HEK293 (cell line): ENCODE measurements at regions not wholly inside any gene's neighbourhood (a gene's known extent, or its start where the extent isn't known, plus 50 kb on each side); places are given as distances from the start of the nearest gene placed in this dataset.
"Not testable (repeated sequence)": the region's sequence is repeated elsewhere in the genome, so short reads cannot be mapped to it uniquely, and the experiment has no call there.

Experiments used
- CTCF ChIA-PET: fragments of 350-600 bp; formaldehyde crosslinking; extraction: SDS; loops from one replicate; lab custom pipeline; 2021; ENCODE audit warnings: antibody characterized with exemption; lab: Yijun Ruan, JAX
- POLR2A ChIA-PET: fragments of 300-600 bp; formaldehyde crosslinking; extraction: SDS; loops from one replicate; lab custom pipeline; 2020; ENCODE audit warnings: antibody characterized with exemption, inconsistent platforms; lab: Yijun Ruan, JAX
- H3K27ac ChIP-seq: fragments of 200-500 bp; sonication (Bioruptor generic); 2 replicates; pipeline ENCODE4 v1.5.1; 2014; ENCODE audit warnings: low read depth, low read length, control low read depth, inconsistent platforms; ENCODE audit errors: extremely low read depth
- H3K36me3 ChIP-seq, 2 experiments: fragments of 200-500 bp in 1 of 2; sonication (Bioruptor generic) in 1 of 2; 1 replicate in 1 of 2; 2 replicates in 1 of 2; pipeline ENCODE4 v1.5.1; 2014 to 2017; ENCODE audit warnings: inconsistent platforms in 2 of 2, low read length in 2 of 2; ENCODE audit not compliant: control insufficient read depth in 2 of 2, insufficient read depth in 1 of 2
- H3K4me1 ChIP-seq: fragments of 200-500 bp; sonication (Bioruptor generic); 2 replicates; pipeline ENCODE4 v1.5.1; 2014; ENCODE audit warnings: mild to moderate bottlenecking, low read length, inconsistent platforms; ENCODE audit not compliant: control insufficient read depth, insufficient read depth
- H3K4me3 ChIP-seq: 2 replicates; pipeline ENCODE4 v1.5.1; 2011; ENCODE audit warnings: low read depth, mild to moderate bottlenecking, control low read depth, low read length, moderate library complexity
- H3K9me3 ChIP-seq: fragments of 200-500 bp; sonication (Bioruptor generic); 2 replicates; pipeline ENCODE4 v1.5.1; 2014; ENCODE audit warnings: low read depth, low read length, inconsistent platforms; ENCODE audit not compliant: control insufficient read depth, insufficient read depth
- GLI2 ChIP-seq: fragments of 450-650 bp; formaldehyde crosslinking; IDR thresholded peaks from 2 replicates; pipeline ENCODE4; 2017; ENCODE audit warnings: missing biosample characterization, missing genetic modification characterization, low read depth, borderline replicate concordance
- MYNN ChIP-seq: fragments of 450-650 bp; formaldehyde crosslinking; IDR thresholded peaks from 2 replicates; pipeline ENCODE4 v1.5.1; 2016; ENCODE audit warnings: missing biosample characterization, missing genetic modification characterization, borderline replicate concordance
- TCF7L2 ChIP-seq: IDR thresholded peaks from 2 replicates; pipeline ENCODE4 v1.6.1; 2011; ENCODE audit warnings: low read depth, mild to moderate bottlenecking, inconsistent platforms, low read length, moderate library complexity, borderline replicate concordance
- ZBTB1 ChIP-seq: fragments of 450-650 bp; formaldehyde crosslinking; IDR thresholded peaks from 2 replicates; pipeline ENCODE4 v1.5.1; 2016; ENCODE audit warnings: missing biosample characterization, missing genetic modification characterization
- ZFHX2 ChIP-seq: fragments of 450-650 bp; formaldehyde crosslinking; conservative IDR thresholded peaks from 2 replicates; pipeline ENCODE4 v1.5.1; 2016; ENCODE audit warnings: missing biosample characterization, missing genetic modification characterization
- ZFP37 ChIP-seq: fragments of 450-650 bp; formaldehyde crosslinking; IDR thresholded peaks from 2 replicates; pipeline ENCODE4 v1.5.1; 2016; ENCODE audit warnings: missing biosample characterization, missing genetic modification characterization
- ZFP41 ChIP-seq: fragments of 450-650 bp; formaldehyde crosslinking; IDR thresholded peaks from 2 replicates; pipeline ENCODE4 v1.5.1; 2016; ENCODE audit warnings: missing biosample characterization, missing genetic modification characterization, borderline replicate concordance
- ZNF133 ChIP-seq: fragments of 450-650 bp; formaldehyde crosslinking; IDR thresholded peaks from 2 replicates; pipeline ENCODE4 v1.5.1; 2016; ENCODE audit warnings: missing biosample characterization, missing genetic modification characterization
- ZNF146 ChIP-seq: fragments of 450-650 bp; formaldehyde crosslinking; IDR thresholded peaks from 2 replicates; pipeline ENCODE4 v1.5.1; 2016; ENCODE audit warnings: missing biosample characterization, missing genetic modification characterization
- ZNF23 ChIP-seq: fragments of 450-650 bp; formaldehyde crosslinking; IDR thresholded peaks from 2 replicates; pipeline ENCODE4 v1.5.1; 2016; ENCODE audit warnings: missing biosample characterization, missing genetic modification characterization, borderline replicate concordance
- ZNF274 ChIP-seq, 2 experiments: fragments of 200-500 bp in 1 of 2; fragments of 450-650 bp in 1 of 2; sonication (Bioruptor generic) in 1 of 2; formaldehyde crosslinking in 1 of 2; IDR thresholded peaks; 2 replicates each; pipeline versions ENCODE4 v1.5.1 to v1.6.1; 2014 to 2016; ENCODE audit warnings: borderline replicate concordance in 1 of 2, inconsistent platforms in 1 of 2, low read length in 1 of 2, missing biosample characterization in 1 of 2, missing genetic modification characterization in 1 of 2
- ZNF548 ChIP-seq: fragments of 450-650 bp; formaldehyde crosslinking; IDR thresholded peaks from 2 replicates; pipeline ENCODE4 v1.5.1; 2016; ENCODE audit warnings: missing biosample characterization, missing genetic modification characterization
- ZNF626 ChIP-seq: fragments of 450-650 bp; sonication (Bioruptor Pico); formaldehyde crosslinking; IDR thresholded peaks from 2 replicates; pipeline ENCODE4 v1.5.1; 2018; ENCODE audit warnings: missing biosample characterization, missing genetic modification characterization, inconsistent platforms
- ZNF629 ChIP-seq: fragments of 450-650 bp; formaldehyde crosslinking; IDR thresholded peaks from 2 replicates; pipeline ENCODE4 v1.5.1; 2017; ENCODE audit warnings: missing biosample characterization, missing genetic modification characterization
- ZNF747 ChIP-seq: fragments of 450-650 bp; formaldehyde crosslinking; IDR thresholded peaks from 2 replicates; pipeline ENCODE4 v1.5.1; 2016; ENCODE audit warnings: missing biosample characterization, missing genetic modification characterization
- ZNF843 ChIP-seq: fragments of 450-650 bp; formaldehyde crosslinking; IDR thresholded peaks from 2 replicates; pipeline ENCODE4 v1.5.1; 2016; ENCODE audit warnings: missing biosample characterization, missing genetic modification characterization
- ZSCAN16 ChIP-seq: fragments of 450-650 bp; formaldehyde crosslinking; IDR thresholded peaks from 2 replicates; pipeline ENCODE4 v1.5.1; 2016; ENCODE audit warnings: missing biosample characterization, missing genetic modification characterization
- TF ChIP-seq, protein P1 (sequence below): fragments of 450-650 bp; formaldehyde crosslinking; IDR thresholded peaks from 2 replicates; pipeline ENCODE4 v1.5.1; 2016; ENCODE audit warnings: missing biosample characterization, missing genetic modification characterization
- TF ChIP-seq, protein P2 (sequence below): fragments of 450-650 bp; formaldehyde crosslinking; IDR thresholded peaks from 2 replicates; pipeline ENCODE4 v1.5.1; 2016; ENCODE audit warnings: missing biosample characterization, missing genetic modification characterization
- TF ChIP-seq, protein P3 (sequence below): fragments of 450-650 bp; formaldehyde crosslinking; IDR thresholded peaks from 2 replicates; pipeline ENCODE4 v1.5.1; 2016; ENCODE audit warnings: missing biosample characterization, missing genetic modification characterization
- TF ChIP-seq, protein P4 (sequence below): fragments of 450-650 bp; formaldehyde crosslinking; IDR thresholded peaks from 2 replicates; pipeline ENCODE4 v1.5.1; 2016; ENCODE audit warnings: missing biosample characterization, missing genetic modification characterization
- TF ChIP-seq, protein P5 (sequence below): fragments of 450-650 bp; formaldehyde crosslinking; IDR thresholded peaks from 2 replicates; pipeline ENCODE4 v1.5.1; 2016; ENCODE audit warnings: missing biosample characterization, missing genetic modification characterization

DNA sequence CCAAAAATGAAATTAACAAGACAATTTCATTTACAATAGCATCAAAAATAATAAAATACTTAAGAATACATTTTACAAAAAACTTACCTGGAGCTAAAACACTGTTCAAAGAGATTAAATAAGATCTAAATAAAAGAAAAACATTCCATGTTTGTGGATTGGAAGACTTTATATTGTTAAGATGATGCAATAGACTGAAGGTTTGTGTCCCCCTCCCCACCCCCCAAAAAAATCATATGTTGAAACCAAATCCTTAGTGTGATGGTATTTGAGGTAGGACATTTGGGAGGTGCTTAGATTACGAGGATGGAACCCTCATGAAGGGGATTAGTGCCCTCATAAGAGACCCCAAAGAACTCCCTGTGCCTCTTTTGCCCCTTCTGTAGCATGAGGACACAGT lies 117.6 kb downstream of the ZNF467 start (continued):
- TF ChIP-seq, protein P1, sequence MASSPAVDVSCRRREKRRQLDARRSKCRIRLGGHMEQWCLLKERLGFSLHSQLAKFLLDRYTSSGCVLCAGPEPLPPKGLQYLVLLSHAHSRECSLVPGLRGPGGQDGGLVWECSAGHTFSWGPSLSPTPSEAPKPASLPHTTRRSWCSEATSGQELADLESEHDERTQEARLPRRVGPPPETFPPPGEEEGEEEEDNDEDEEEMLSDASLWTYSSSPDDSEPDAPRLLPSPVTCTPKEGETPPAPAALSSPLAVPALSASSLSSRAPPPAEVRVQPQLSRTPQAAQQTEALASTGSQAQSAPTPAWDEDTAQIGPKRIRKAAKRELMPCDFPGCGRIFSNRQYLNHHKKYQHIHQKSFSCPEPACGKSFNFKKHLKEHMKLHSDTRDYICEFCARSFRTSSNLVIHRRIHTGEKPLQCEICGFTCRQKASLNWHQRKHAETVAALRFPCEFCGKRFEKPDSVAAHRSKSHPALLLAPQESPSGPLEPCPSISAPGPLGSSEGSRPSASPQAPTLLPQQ = no peak
- TF ChIP-seq ZBTB1 (no peak), GLI2 (tag by site-specific recombination) (no peak), ZFP41 (tag by site-specific recombination) (no peak), ZNF548 (tag by site-specific recombination) (no peak), TCF7L2 (no peak)
- TF ChIP-seq, protein P2, sequence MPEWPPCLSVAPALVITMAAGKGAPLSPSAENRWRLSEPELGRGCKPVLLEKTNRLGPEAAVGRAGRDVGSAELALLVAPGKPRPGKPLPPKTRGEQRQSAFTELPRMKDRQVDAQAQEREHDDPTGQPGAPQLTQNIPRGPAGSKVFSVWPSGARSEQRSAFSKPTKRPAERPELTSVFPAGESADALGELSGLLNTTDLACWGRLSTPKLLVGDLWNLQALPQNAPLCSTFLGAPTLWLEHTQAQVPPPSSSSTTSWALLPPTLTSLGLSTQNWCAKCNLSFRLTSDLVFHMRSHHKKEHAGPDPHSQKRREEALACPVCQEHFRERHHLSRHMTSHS (tag by site-specific recombination) = no peak

DNA sequence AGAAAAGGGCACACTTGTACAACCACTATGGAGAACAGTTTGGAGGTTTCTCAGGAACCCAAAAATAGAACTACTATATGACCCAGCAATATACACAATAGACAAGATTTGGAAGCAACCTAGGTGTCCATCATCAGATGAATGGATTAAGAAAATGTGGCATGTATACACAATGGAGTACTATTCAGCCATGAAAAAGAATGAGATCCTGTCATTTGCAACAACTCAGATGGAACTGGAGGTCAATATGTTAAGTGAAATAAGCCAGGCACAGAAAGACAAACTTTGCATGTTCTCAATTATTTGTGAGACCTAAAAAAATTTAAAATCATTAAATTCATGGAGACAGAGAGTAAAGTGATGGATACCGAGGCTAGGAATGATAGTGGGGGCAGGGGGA lies 118.8 kb downstream of the ZNF467 start:
- TF ChIP-seq ZNF146 (tag by site-specific recombination) (peak; percentile 69; the same call in 1 of the 2 replicates), ZFP37 (tag by site-specific recombination) (no peak), ZNF626 (tag by site-specific recombination) (no peak), ZNF274 (IDR thresholded peaks at IDR 0.05; ENCODE audit: low read length) (no peak), ZNF274 (tag by site-specific recombination; IDR thresholded peaks at IDR 0.05; ENCODE audit: borderline replicate concordance) (no peak)
- ChIA-PET POLR2A (interaction anchor here (0.6 kb wide), 1 partner anchor 269 kb away, joined by 3 read pairs; no protein-coding TSS in a partner anchor), CTCF (interaction anchor here (2.6 kb wide), 1 partner anchor 8 kb away, joined by 14 read pairs; no protein-coding TSS in a partner anchor)
- Histone ChIP-seq H3K4me3 (no peak overlapping the region), H3K4me1 (no peaks in the 10 kb centered on the region), H3K36me3 (no peaks in the 10 kb centered on the region), H3K9me3 (no peaks in the 10 kb centered on the region), H3K27ac (no peak overlapping the region)

DNA sequence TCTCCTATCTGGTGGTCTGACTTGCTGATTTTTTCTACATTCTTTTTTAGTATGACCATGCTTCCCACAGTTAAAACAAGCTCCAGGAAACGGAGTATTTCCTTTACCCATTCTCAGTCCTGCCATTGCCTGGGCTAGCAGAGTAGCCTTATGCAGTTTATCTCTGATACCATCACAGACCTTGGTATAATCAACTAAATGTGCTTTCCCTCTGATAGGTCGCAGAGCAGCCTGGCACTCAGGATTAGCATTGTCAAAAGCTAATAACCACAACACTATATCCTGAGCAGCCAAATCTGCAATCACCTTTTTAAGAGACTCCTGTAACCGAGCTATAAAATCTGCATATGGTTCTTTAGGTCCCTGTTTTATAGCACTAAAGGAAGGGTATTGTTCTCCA lies 123.2 kb downstream of the ZNF467 start:
- CTCF ChIA-PET = interaction anchor here (2.9 kb wide), 1 partner anchor 11 kb away, joined by 24 read pairs; no protein-coding TSS in a partner anchor
- H3K4me3 ChIP-seq = not testable (repeated sequence)

DNA sequence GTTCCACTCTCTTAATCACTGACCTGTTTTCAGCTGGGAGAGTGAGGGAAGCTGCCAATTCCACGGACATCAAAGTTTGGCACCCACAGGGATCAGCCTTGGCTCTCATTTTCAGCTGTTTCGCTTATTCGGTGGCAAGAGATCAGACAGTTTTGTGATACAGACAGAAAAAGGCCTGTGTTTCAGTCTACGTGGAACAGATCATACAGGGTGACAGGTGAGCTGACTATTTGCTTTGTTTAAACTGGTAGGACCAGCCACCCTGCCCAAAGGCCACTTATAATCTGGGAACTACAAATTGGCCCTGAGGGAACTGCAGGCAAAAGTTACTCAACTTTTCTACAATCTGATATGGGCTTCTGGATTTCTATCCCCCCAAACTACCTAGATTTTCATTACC lies 128.6 kb downstream of the ZNF467 start:
- Histone ChIP-seq H3K4me1 (no peaks in the 10 kb centered on the region), H3K36me3 (no peaks in the 10 kb centered on the region), H3K9me3 (no peaks in the 10 kb centered on the region), H3K4me3 (no peak overlapping the region), H3K27ac (no peak overlapping the region)
- ChIA-PET POLR2A (interaction anchor here (1.0 kb wide), 1 partner anchor 9 kb away, joined by 4 read pairs; no protein-coding TSS in a partner anchor), CTCF (interaction anchor here (2.0 to 4.3 kb wide), 2 partner anchors 18 to 19 kb away, joined by 5 to 25 read pairs; no protein-coding TSS in a partner anchor)
- TF ChIP-seq ZNF747 = no peak
- TF ChIP-seq, protein P3, sequence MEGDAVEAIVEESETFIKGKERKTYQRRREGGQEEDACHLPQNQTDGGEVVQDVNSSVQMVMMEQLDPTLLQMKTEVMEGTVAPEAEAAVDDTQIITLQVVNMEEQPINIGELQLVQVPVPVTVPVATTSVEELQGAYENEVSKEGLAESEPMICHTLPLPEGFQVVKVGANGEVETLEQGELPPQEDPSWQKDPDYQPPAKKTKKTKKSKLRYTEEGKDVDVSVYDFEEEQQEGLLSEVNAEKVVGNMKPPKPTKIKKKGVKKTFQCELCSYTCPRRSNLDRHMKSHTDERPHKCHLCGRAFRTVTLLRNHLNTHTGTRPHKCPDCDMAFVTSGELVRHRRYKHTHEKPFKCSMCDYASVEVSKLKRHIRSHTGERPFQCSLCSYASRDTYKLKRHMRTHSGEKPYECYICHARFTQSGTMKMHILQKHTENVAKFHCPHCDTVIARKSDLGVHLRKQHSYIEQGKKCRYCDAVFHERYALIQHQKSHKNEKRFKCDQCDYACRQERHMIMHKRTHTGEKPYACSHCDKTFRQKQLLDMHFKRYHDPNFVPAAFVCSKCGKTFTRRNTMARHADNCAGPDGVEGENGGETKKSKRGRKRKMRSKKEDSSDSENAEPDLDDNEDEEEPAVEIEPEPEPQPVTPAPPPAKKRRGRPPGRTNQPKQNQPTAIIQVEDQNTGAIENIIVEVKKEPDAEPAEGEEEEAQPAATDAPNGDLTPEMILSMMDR (tag by site-specific recombination) = no peak
- TF ChIP-seq, protein P4, sequence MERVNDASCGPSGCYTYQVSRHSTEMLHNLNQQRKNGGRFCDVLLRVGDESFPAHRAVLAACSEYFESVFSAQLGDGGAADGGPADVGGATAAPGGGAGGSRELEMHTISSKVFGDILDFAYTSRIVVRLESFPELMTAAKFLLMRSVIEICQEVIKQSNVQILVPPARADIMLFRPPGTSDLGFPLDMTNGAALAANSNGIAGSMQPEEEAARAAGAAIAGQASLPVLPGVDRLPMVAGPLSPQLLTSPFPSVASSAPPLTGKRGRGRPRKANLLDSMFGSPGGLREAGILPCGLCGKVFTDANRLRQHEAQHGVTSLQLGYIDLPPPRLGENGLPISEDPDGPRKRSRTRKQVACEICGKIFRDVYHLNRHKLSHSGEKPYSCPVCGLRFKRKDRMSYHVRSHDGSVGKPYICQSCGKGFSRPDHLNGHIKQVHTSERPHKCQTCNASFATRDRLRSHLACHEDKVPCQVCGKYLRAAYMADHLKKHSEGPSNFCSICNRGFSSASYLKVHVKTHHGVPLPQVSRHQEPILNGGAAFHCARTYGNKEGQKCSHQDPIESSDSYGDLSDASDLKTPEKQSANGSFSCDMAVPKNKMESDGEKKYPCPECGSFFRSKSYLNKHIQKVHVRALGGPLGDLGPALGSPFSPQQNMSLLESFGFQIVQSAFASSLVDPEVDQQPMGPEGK (tag by site-specific recombination) = no peak
- TF ChIP-seq ZNF629 (tag by site-specific recombination) = no peak
- no peak for TF ChIP-seq MYNN (tag by site-specific recombination)
- TF ChIP-seq ZSCAN16 (tag by site-specific recombination) = no peak
- TF ChIP-seq ZNF843 (tag by site-specific recombination) = no peak
- TF ChIP-seq, protein P5, sequence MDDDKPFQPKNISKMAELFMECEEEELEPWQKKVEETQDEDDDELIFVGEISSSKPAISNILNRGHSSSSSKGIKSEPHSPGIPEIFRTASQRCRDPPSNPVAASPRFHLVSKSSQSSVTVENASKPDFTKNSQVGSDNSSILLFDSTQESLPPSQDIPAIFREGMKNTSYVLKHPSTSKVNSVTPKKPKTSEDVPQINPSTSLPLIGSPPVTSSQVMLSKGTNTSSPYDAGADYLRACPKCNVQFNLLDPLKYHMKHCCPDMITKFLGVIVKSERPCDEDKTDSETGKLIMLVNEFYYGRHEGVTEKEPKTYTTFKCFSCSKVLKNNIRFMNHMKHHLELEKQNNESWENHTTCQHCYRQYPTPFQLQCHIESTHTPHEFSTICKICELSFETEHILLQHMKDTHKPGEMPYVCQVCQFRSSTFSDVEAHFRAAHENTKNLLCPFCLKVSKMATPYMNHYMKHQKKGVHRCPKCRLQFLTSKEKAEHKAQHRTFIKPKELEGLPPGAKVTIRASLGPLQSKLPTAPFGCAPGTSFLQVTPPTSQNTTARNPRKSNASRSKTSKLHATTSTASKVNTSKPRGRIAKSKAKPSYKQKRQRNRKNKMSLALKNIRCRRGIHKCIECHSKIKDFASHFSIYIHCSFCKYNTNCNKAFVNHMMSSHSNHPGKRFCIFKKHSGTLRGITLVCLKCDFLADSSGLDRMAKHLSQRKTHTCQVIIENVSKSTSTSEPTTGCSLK = no peak
- no peak for TF ChIP-seq ZFHX2 (tag by site-specific recombination)
- no peak for TF ChIP-seq ZNF133 (tag by site-specific recombination)
- TF ChIP-seq ZNF23 (tag by site-specific recombination) = no peak

More for the DNA sequence above, 123.2 kb downstream of the ZNF467 start:
- H3K4me1 ChIP-seq, H3K27ac ChIP-seq, POLR2A ChIA-PET, H3K36me3 ChIP-seq, H3K9me3 ChIP-seq: not testable (repeated sequence)
